ENCODE measurements at regions not wholly inside any gene's neighbourhood (a gene's known extent, or its start where the extent isn't known, plus 50 kb on each side); places are given as distances from the start of the nearest gene placed in this dataset.

DNA sequence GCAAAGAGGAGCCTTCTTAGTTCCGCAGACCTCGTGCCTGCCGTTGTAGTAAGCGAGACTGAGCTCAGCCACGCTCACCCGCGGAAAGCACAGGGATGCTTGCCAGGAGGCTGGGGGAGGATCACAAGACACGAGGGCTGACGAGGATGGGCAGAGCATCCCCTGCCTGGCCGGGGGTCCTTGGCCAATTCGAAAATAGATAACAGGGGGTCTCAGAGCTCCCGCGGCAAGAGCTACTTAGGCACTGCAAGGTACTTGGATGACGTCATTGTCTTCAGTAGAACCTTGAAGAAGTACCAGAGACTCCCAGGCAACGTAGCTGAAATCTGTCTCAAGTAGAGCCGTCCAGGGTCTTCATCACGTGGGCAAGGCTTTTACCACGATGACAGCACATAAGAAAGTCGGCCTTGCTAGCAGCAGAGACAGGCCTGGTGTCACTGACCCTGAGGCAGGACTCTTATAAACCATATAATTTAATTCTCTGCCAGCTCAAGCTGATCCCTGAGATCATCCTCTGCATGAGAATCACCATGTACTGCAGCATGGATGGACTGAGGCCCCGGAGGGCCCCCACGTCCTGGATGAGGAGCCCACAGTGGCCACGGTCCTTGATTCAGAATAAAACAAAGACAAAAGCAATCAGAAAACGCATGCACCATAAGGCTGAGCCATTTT lies 81.9 kb downstream of the TMEM18 start:
- TF ChIP-seq POLR2A (IDR thresholded peaks at IDR 0.05) (no peak), CTCF (IDR thresholded peaks at IDR 0.05) (no peak)
